ENCODE measurements at regions not wholly inside any gene's neighbourhood (a gene's known extent, or its start where the extent isn't known, plus 50 kb on each side); places are given as distances from the start of the nearest gene placed in this dataset.

GRCh38 chr9:82894548-82894947 lies 168.4 kb downstream of the RASEF start:
- no peak for DNase-seq (ENCODE audit: low read depth in 1 of 2, low spot score in 1 of 2)
- H3K4me3 ChIP-seq: no peak overlapping the region
- H3K4me1 ChIP-seq: no peaks in the 10 kb centered on the region
- H3K9me3 ChIP-seq: no peaks in the 10 kb centered on the region
- H3K27ac ChIP-seq: no peak overlapping the region
- POLR2A ChIA-PET: no interaction called here
- no peak for ATAC-seq
- H3K4me2 ChIP-seq: no peak overlapping the region
- TF ChIP-seq HOXA7 (CRISPR knock-in tag; IDR thresholded peaks at IDR 0.05) (no peak), KDM5A (IDR thresholded peaks at IDR 0.05) (no peak), ZC3H11A (IDR thresholded peaks at IDR 0.05) (no peak), BCL3 (IDR thresholded peaks at IDR 0.05) (no peak), RNF2 (IDR thresholded peaks at IDR 0.05; ENCODE audit: borderline replicate concordance, low read depth) (no peak), NFE2L2 (conservative IDR thresholded peaks at IDR 0.05; ENCODE audit: low read length) (no peak), RARB (CRISPR knock-in tag; IDR thresholded peaks at IDR 0.05) (no peak), TFCP2L1 (CRISPR knock-in tag; IDR thresholded peaks at IDR 0.05) (no peak), HMGXB4 (CRISPR knock-in tag; IDR thresholded peaks at IDR 0.05; ENCODE audit: borderline replicate concordance) (no peak), ATOH8 (CRISPR knock-in tag; IDR thresholded peaks at IDR 0.05; ENCODE audit: low read depth) (no peak), TP53 (CRISPR knock-in tag; IDR thresholded peaks at IDR 0.05) (no peak), HOXB13 (CRISPR knock-in tag; IDR thresholded peaks at IDR 0.05; ENCODE audit: low read depth) (no peak), CTCF (IDR thresholded peaks at IDR 0.05) (no peak), ZFP36 (IDR thresholded peaks at IDR 0.05; ENCODE audit: borderline replicate concordance, partially characterized antibody) (no peak), ELK1 (IDR thresholded peaks at IDR 0.05; ENCODE audit: low read depth, low read length) (no peak), JUNB (IDR thresholded peaks at IDR 0.05) (no peak), NPAS2 (CRISPR knock-in tag; IDR thresholded peaks at IDR 0.05; ENCODE audit: borderline replicate concordance) (no peak), EHMT2 (IDR thresholded peaks at IDR 0.05; ENCODE audit: low read depth) (no peak)
- WGBS (ENCODE audit: missing lambda C conversion rate): 72% methylated on average over 1 of the region's 1 CpG
- FAIRE-seq: no peak
- CTCF ChIA-PET: no interaction called here

GRCh38 chr9:82894961-82895821 lies 167.8 kb downstream of the RASEF start:
- FAIRE-seq: no peak
- DNase-seq (ENCODE audit: low read depth in 1 of 2, low spot score in 1 of 2): no peak
- ATAC-seq: no peak
- TF ChIP-seq KDM1A (IDR thresholded peaks at IDR 0.05; ENCODE audit: low read depth) (no peak), PHF8 (IDR thresholded peaks at IDR 0.05; ENCODE audit: borderline replicate concordance, low read depth) (no peak), ZSCAN20 (CRISPR knock-in tag; IDR thresholded peaks at IDR 0.05) (no peak), HOXB13 (CRISPR knock-in tag; IDR thresholded peaks at IDR 0.05; ENCODE audit: low read depth) (no peak), FOSB (CRISPR knock-in tag; IDR thresholded peaks at IDR 0.05) (no peak), ELK1 (IDR thresholded peaks at IDR 0.05; ENCODE audit: low read depth, low read length) (no peak), RARB (CRISPR knock-in tag; IDR thresholded peaks at IDR 0.05) (no peak), ZNF302 (CRISPR knock-in tag; IDR thresholded peaks at IDR 0.05) (no peak)

More at GRCh38 chr9:82894961-82895821, 167.8 kb downstream of the RASEF start:
- WGBS (ENCODE audit: missing lambda C conversion rate): 62% methylated on average over 4 of the region's 4 CpGs
- no peak overlapping the region for H3K4me2 ChIP-seq
- H3K9me3 ChIP-seq: no peaks in the 10 kb centered on the region
- H3K4me1 ChIP-seq: no peaks in the 10 kb centered on the region
- H3K4me3 ChIP-seq: no peak overlapping the region
- POLR2A ChIA-PET: no interaction called here
- CTCF ChIA-PET: no interaction called here
- H3K27ac ChIP-seq: no peak overlapping the region

All from A549 (cell line).